ES-I3 (cell line): ENCODE measurements at regions not wholly inside any gene's neighbourhood (a gene's known extent, or its start where the extent isn't known, plus 50 kb on each side); places are given as distances from the start of the nearest gene placed in this dataset.
"Not testable (repeated sequence)": the region's sequence is repeated elsewhere in the genome, so short reads cannot be mapped to it uniquely, and the experiment has no call there.

Experiments used
- H3K36me3 ChIP-seq: 2 replicates; pipeline ENCODE4 v1.6.1; 2013; ENCODE audit warnings: mild to moderate bottlenecking, low read length, control low read depth, moderate library complexity; ENCODE audit not compliant: insufficient read depth
- H3K4me1 ChIP-seq: 2 replicates; pipeline ENCODE4 v1.6.1; 2013; ENCODE audit warnings: mild to moderate bottlenecking, control low read depth, low read length; ENCODE audit not compliant: insufficient read depth
- H3K9ac ChIP-seq: 2 replicates; pipeline ENCODE4 v1.6.1; 2013; ENCODE audit warnings: low read depth, mild to moderate bottlenecking, low read length, moderate library complexity
- H3K9me3 ChIP-seq: 2 replicates; pipeline ENCODE4 v1.6.1; 2013; ENCODE audit warnings: mild to moderate bottlenecking, low read length, moderate library complexity; ENCODE audit not compliant: control insufficient read depth, insufficient read depth

DNA sequence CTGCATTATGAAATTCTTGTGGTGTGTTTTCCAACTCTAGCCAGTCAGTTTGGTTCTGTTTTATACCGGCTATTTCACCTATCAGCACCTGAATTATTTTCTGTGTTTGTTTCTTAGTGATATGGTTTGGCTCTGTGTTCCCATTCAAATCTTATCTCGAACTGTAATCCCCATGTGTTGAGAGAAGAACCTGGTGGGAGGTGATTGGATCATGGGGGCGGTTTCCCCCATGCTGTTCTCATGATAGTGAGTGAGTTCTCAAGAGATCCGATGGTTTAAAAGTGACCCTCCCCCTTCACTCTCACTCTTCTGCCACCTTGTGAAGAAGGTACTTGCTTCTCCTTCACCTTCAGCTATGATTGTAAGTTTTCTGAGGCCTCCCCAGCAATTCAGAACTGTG, 1006.2 kb upstream of the FOXG1 start:
- not testable (repeated sequence) for H3K9ac ChIP-seq, H3K9me3 ChIP-seq, H3K36me3 ChIP-seq, H3K4me1 ChIP-seq

DNA sequence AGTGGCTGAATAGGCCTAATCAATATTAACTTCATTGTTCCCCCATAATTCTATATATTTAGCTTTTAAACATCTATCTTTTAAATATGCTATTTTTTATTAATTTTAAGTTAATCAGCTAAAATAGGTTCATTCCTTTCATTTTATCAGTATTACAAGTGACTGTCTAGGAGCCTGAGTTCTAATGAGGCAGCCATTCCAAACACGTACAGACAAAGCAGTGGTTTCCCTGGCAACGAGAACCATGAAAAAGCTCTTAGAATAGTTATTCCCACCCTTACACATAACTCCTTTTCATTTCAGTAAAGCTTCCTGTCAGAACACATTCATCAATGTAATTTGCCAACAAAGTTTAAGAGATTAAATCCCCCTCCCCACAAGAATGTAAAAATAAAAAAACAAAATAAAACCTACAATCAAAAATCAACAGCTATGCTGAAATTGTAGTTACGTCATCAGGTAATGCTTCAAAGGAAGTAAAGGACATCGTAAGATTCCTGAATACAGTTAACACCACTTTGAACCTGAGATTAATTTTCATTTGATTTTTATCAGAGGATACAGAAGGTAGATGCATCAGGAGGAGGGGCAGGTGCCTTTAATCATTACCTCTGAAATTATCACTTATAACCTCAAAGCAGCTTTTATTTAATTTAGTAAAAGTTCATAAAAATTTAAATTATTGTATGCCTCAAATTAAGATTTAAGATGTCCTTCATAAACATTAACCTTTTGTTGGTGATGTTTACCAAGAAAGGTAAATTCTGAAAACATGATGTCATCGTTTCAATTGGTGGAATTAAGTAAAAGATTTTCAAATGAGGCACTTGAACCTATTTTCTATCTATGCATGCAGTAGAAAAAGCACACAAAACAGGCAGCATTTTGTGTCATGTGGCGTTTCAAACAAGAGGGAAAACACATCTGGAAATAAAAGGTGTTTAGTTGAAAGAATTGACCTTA, 967.2 kb upstream of the FOXG1 start:
- not testable (repeated sequence) for H3K36me3 ChIP-seq, H3K9ac ChIP-seq, H3K9me3 ChIP-seq, H3K4me1 ChIP-seq

DNA sequence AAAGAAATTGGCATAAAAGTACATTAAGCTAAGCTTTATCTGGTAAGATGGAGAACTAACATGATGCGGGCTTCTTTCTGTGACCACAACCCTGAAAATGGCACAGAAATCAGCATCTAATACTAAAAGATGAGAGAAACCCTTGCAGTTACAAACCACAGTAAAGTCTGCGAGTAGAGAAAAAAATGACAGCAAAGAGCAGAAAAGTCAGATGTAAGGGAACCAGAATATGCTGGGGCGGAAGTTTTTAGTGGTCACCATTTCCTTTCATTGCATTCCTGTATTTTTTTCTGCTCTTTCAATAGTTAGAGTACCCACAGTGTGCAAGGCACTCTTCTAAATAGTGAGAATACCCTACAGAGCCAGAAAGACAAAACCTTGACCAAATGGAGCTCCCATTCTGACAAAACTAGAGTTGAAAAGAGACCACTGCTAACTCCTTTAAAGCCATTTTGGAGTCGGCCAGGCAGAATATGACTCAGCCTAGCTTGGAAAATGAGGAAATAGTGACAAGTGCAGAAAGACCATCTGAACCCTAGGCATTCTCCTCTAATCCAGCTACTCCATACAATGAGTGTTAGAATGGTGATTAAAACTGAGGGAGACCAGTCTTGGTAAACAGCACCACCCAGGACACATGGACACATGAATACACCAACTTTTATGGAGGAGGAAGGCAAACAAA, 948.7 kb upstream of the FOXG1 start:
- not testable (repeated sequence) for H3K36me3 ChIP-seq, H3K9me3 ChIP-seq, H3K4me1 ChIP-seq, H3K9ac ChIP-seq

DNA sequence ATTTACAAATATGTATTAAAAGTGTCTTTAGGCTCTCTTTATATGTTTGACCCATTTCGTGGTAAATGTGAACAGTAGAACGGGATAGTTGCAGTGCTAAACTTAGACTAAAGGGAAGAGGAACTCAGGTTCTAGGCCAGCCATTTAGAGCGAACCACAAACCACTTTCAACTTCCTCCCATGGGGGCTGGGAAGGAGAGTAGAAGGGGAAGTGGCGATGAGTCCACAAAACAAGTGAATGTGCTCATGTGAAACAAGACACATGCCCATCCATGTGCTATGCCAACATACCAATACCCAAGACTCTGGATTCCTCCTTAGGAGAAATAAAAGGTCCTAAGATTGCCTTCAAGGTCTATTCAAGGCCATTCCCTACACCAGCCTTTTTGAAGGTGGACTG, 940.4 kb upstream of the FOXG1 start:
- H3K9me3 ChIP-seq, H3K9ac ChIP-seq, H3K4me1 ChIP-seq, H3K36me3 ChIP-seq: not testable (repeated sequence)

DNA sequence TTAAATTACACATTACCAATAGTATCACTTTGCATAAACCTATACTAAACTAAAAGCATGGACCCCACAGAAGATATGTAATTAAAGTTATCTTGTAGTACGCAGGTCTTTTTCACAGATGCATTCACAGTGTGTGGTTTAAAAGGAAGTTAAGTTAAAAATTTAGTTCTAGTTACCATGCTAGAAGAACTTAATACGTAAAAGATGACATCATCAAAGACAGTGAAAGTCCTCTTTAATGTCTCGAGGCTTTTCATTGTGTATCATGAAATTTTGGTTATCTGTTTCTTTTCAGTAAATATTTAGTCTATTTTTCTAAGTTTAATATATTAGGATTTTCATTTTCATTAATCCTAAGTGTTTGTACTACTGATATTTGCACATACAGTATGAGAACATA, 934.6 kb upstream of the FOXG1 start:
- H3K36me3 ChIP-seq, H3K4me1 ChIP-seq, H3K9me3 ChIP-seq, H3K9ac ChIP-seq: not testable (repeated sequence)

DNA sequence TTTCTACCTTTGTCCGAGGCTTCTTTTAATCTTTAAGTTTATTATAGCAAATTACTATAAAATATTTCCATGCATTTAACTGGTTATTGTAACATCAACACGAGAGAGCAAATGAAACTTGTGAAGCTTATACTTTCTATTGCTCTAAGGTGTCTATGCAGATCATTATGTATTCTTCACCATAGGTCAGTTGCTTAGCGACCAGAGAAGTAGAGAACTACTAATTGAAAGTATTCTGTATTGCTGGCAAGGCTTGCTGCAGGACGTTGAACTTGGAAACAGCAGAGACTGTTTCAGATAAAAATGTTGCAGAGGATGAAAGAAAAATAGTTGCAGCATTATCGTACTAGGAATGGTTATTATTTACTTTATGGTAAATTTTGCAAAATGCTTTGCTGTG, 933.6 kb upstream of the FOXG1 start:
- H3K4me1 ChIP-seq, H3K36me3 ChIP-seq, H3K9me3 ChIP-seq, H3K9ac ChIP-seq: not testable (repeated sequence)

DNA sequence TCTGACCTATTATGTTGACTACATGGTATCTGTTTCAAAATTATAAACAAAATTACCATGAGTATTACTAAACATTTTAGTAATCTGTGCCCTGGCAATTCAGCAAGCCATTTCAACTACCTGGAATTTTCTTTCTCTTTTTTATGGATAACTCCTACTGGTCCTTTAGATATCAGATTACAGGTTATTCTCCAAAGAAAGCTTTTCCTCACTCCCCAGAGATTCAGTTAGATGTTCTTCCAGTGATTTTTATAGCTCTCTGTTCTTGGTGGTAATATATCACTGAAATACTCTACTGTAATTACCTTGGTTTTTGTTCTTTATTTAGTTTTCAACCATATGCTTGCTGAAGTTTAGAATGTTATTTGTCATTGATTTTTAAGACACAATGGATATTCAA, 930.2 kb upstream of the FOXG1 start:
- Histone ChIP-seq H3K36me3 (no peaks in the 10 kb centered on the region), H3K9ac (no peak overlapping the region), H3K4me1 (no peaks in the 10 kb centered on the region), H3K9me3 (no peaks in the 10 kb centered on the region)

DNA sequence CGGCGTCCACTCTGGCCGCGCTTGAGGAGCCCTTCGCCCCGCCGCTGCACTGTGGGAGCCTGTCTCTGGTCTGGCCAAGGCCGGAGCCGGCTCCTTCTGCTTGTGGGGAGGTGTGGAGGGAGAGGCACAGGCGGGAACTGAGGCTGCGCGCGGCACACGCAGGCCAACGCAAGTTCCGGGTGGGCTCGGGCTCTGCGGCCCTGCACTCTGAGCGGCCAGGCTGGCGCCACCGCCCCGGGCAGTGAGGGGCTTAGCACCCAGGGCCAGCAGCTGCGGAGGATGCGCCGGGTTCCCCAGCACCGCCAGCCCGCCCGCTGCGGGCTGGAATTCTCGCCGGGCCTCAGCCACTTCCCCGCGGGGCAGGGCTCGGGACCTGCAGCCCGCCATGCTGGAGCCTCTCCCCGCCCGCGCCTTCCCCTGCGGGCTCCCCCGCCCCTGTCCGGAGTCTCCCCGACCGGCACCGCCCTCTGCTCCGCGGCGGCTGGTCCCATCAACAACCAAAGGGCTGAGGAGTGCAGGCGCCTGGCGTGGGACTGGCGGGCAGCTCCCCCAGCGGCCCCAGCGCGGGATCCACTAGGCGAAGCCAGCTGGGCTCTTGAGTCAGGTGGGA, 921.2 kb upstream of the FOXG1 start:
- H3K9ac ChIP-seq, result no peak overlapping the region; the same call in 1 of the 2 replicates

DNA sequence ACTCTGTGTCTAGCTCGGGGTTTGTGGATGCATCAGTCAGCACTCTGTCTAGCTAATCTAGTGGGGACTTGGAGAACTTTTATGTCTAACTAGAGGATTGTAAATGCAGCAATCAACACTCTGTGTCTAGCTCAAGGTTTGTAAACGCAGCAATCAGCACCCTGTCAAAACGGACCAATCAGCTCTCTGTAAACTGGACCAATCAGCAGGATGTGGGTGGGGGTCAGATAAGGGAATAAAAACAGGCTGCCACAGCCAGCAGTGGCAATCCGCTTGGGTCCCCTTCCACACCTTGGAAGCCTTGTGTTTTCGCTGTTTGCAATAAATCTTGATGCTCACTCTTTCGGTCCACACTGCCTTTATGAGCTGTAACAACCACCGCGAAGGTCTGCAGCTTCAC, 920.7 kb upstream of the FOXG1 start:
- no peaks in the 10 kb centered on the region for H3K36me3 ChIP-seq
- no peaks in the 10 kb centered on the region for H3K9me3 ChIP-seq
- H3K9ac ChIP-seq, result no peak overlapping the region
- H3K4me1 ChIP-seq, result no peaks in the 10 kb centered on the region

More for the DNA sequence above, 921.2 kb upstream of the FOXG1 start:
- no peaks in the 10 kb centered on the region for H3K4me1 ChIP-seq
- no peaks in the 10 kb centered on the region for H3K9me3 ChIP-seq
- no peaks in the 10 kb centered on the region for H3K36me3 ChIP-seq

DNA sequence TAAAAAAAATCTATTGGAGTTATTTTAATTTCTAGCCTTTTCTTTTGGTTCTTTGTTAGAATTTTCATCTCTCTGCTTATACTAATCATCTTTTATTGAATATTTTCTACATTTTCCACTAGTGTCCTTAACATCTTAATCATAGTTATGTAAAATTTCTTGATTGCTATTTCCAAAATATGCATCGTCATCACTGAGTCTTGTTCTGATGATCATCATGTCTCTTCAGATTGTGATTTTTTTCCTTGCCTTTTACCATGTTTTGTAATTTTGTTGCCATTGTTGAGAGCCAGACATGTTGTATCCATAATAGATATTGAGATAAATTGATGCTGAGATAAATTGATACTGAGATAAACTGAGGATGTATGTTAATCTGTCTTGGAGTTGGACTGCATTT, 919.1 kb upstream of the FOXG1 start:
- H3K9me3 ChIP-seq, H3K9ac ChIP-seq, H3K4me1 ChIP-seq, H3K36me3 ChIP-seq: not testable (repeated sequence)

DNA sequence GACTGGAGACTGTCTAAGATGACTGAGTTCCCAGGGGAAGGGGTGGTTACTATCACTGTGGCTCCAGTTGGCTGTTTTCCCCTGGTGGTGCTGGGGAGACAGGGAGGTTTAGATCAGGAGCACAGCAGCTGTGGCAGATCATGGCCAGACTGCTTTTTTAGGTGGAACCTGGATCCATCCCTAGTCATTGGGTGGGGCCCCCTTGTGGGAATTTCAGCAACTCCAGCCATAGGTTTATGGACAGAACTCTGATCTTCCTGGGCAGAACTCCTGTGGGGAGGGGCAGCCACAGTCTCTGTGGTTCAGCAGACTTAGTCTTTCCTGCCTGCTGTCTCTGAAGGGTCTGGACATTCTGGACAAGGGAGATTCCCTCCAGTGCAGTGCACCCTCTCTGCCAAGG, 917.4 kb upstream of the FOXG1 start:
- H3K9ac ChIP-seq, H3K36me3 ChIP-seq, H3K9me3 ChIP-seq, H3K4me1 ChIP-seq: not testable (repeated sequence)

DNA sequence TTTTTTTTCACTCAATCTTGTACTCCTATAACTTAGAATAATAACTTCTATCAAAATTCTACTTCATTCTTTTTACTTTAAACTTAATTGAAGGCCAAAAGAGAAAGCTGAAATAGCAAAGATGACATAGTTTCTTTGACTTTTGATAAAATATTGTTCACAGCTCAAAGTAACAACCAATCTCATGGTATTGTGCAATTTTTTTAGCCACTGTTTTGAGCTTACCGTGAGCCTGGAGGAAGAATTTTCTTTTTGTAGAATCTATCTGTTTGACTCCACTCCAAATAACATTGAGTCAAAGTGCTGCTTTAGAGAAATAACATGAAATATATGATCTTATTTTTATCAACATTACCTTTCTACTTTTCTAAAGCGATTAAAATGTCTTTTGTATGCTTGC, 903.9 kb upstream of the FOXG1 start:
- no peaks in the 10 kb centered on the region for H3K36me3 ChIP-seq

DNA sequence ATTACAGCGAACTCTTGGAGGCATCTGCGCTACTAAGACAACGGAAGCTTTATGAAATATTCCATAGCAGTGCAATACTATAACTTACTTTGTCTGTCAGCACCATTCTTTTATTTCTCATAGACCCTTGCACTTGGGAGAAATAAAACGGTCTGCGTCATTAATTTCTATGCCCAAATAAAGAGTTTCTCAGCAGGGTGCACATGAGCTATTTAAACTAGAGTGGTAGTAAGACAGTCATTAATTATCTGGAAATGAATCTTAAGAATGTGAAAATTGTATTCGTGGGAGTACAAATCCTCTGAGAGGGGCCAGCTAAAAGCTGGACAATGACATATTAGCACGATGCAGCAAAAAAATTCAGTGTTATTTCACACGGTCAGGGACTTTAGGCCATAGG, 903.4 kb upstream of the FOXG1 start:
- Histone ChIP-seq H3K9me3 (no peaks in the 10 kb centered on the region), H3K4me1 (no peaks in the 10 kb centered on the region), H3K9ac (no peak overlapping the region), H3K36me3 (no peaks in the 10 kb centered on the region)

More for the DNA sequence above, 903.9 kb upstream of the FOXG1 start:
- Histone ChIP-seq H3K4me1 (no peaks in the 10 kb centered on the region), H3K9ac (no peak overlapping the region), H3K9me3 (no peaks in the 10 kb centered on the region)

DNA sequence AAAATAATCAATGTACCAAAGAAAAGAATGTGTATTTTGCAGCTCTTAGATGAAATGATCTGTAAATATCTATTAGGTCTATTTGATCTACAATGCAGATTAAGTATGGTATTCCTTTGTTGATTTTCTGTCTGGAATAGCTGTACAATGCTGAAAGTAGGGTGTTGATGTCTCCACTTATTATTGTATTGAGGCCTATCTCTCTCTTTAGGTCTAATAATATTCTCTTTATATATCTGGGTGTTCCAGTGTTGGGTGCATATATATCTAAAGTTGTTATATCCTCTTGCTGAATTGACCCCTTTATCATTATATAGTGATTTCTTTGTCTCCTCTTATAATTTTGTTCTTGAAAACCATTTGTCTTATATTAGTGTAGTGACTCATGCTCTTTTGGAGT, 885.5 kb upstream of the FOXG1 start:
- Histone ChIP-seq H3K4me1 (no peaks in the 10 kb centered on the region), H3K9ac (no peak overlapping the region), H3K9me3 (no peaks in the 10 kb centered on the region), H3K36me3 (no peaks in the 10 kb centered on the region)

DNA sequence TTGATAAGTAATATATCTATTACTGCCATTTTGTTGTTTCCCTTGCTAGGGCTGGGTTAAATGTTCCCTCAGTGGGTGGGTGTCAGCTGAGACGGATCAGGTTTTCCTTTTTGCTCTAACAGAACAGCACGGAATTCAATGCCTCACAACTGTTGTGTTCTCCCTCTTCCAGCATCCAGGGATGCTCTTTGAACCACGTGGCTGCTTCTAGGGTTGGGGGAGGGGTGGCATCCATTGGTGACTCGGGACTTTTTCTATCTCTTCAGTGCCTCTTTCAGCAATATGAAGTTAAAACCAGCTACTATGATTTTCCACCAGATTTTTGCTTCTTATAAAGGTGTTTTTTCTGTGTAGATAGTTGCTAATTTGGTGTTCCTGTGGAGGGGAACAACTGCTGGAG, 884.9 kb upstream of the FOXG1 start:
- Histone ChIP-seq H3K9ac (no peak overlapping the region), H3K36me3 (no peaks in the 10 kb centered on the region), H3K9me3 (no peaks in the 10 kb centered on the region), H3K4me1 (no peaks in the 10 kb centered on the region)
